Panc1 (cell line): ENCODE measurements at regions not wholly inside any gene's neighbourhood (a gene's known extent, or its start where the extent isn't known, plus 50 kb on each side); places are given as distances from the start of the nearest gene placed in this dataset.

ENCODE experiments used
- ATAC-seq: fragments of 200-7000 bp; cut with Tn5 transposase; 2 replicates; pipeline ENCODE4 v1.9.1; 2020; ENCODE audit warnings: mild to moderate bottlenecking, moderate library complexity
- BruUV-seq: library from RNA; stranded (reverse); fragments of 400-500 nt; replicated peaks from 2 replicates; lab custom pipeline; 2021; lab: Mats Ljungman, UMichigan
- CTCF ChIA-PET: fragments of 300-600 bp; sonication (Branson Sonifier 250); formaldehyde crosslinking; loops from one replicate; lab custom pipeline; 2022; ENCODE audit warnings: antibody characterized with exemption; lab: Charles Lee
- POLR2A ChIA-PET: fragments of 300-600 bp; sonication (Branson Sonifier 250); formaldehyde crosslinking; loops from one replicate; lab custom pipeline; 2022; ENCODE audit warnings: antibody characterized with exemption; lab: Charles Lee
- DNase-seq: peaks from one replicate; pipeline ENCODE4 v3.0.0-alpha.2; 2010; ENCODE audit warnings: low read depth, low spot score
- H3K27ac ChIP-seq: 2 replicates; pipeline ENCODE4 v1.5.1; 2011; ENCODE audit warnings: mild to moderate bottlenecking, low read length, inconsistent platforms
- H3K27me3 ChIP-seq: fragments of 200-500 bp; sonication (Bioruptor generic); 2 replicates; pipeline ENCODE4 v1.6.0; 2014; ENCODE audit warnings: low read length, inconsistent platforms; ENCODE audit not compliant: control insufficient read depth, insufficient read depth
- H3K36me3 ChIP-seq: fragments of 200-500 bp; sonication (Bioruptor generic); 2 replicates; pipeline ENCODE4 v1.5.1; 2014; ENCODE audit warnings: inconsistent platforms, mild to moderate bottlenecking, low read length, moderate library complexity; ENCODE audit not compliant: control insufficient read depth, insufficient read depth
- H3K4me1 ChIP-seq: 2 replicates; pipeline ENCODE4 v1.5.1; 2011; ENCODE audit warnings: inconsistent platforms, mild to moderate bottlenecking, low read length, moderate library complexity; ENCODE audit not compliant: control insufficient read depth, insufficient read depth
- H3K4me3 ChIP-seq, 2 experiments: 2 replicates each; pipeline ENCODE4 v1.5.1; 2011 to 2012; ENCODE audit warnings: low read depth in 2 of 2, low read length in 2 of 2, mild to moderate bottlenecking in 2 of 2, inconsistent platforms in 1 of 2, moderate library complexity in 1 of 2
- H3K9me3 ChIP-seq: fragments of 200-500 bp; sonication (Bioruptor generic); 2 replicates; pipeline ENCODE4 v1.5.1; 2014; ENCODE audit warnings: low read depth, mild to moderate bottlenecking, inconsistent platforms, low read length, moderate library complexity; ENCODE audit not compliant: control insufficient read depth, insufficient read depth
- POLR2AphosphoS5 ChIP-seq: IDR thresholded peaks from 2 replicates; pipeline ENCODE4 v1.6.1; 2012; ENCODE audit warnings: mild to moderate bottlenecking, low read depth, low read length, moderate library complexity
- SIN3A ChIP-seq: IDR thresholded peaks from 2 replicates; pipeline ENCODE4 v1.6.1; 2012; ENCODE audit warnings: low read depth, mild to moderate bottlenecking, low read length, moderate library complexity, borderline replicate concordance; ENCODE audit not compliant: insufficient read depth
- TCF7L2 ChIP-seq: IDR thresholded peaks from 2 replicates; pipeline ENCODE4 v1.6.1; 2011; ENCODE audit warnings: mild to moderate bottlenecking, low read depth, low read length, inconsistent platforms
- in situ Hi-C: cut with HindIII; loops from 2 replicates; pipeline ENCODE4 v1.10.0; 2016; ENCODE audit warnings: low sequenced_read_pairs, low pct_unique_long_range_greater_than_20kb
- intact Hi-C: fragments of 100-400 bp; cut with micrococcal nuclease; formaldehyde crosslinking; loops from one replicate; pipeline ENCODE4 v1.10.0; 2022; ENCODE audit not compliant: unreplicated experiment
- TF ChIP-seq, protein P1 (sequence below): fragments of 450-650 bp; IDR thresholded peaks from 2 replicates; pipeline ENCODE4 v1.5.1; 2017; ENCODE audit warnings: mild to moderate bottlenecking
- TF ChIP-seq, protein P2 (sequence below), 2 experiments: IDR thresholded peaks; 2 replicates each; pipeline ENCODE4 v1.6.1; 2011 to 2012; ENCODE audit warnings: low read depth in 2 of 2, control low read depth in 1 of 2, low read length in 1 of 2, mild to moderate bottlenecking in 1 of 2, moderate library complexity in 1 of 2; ENCODE audit not compliant: insufficient read depth in 1 of 2

DNA sequence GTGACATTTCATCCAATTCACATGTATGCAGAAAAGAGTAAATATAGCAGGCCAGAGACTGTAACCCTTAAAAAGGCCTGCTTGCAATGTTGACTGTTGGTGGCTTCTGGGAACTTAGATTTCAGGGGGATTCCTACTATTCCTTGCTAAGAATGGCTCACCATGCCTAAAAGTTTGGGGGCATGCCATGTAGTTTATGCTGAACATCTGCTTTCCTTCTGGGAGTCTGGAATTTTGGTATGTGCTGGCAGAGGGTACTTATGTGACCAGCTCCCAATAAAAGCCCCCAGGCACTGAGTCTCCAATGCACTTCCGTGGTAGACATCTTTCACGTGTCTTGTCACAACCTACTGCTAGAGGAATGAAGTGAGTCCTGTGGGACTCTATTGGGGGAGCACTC is 88.4 kb upstream of the PCDH8 start:
- no peaks in the 10 kb centered on the region for H3K4me1 ChIP-seq
- DNase-seq (no peak), ATAC-seq (no peak)
- no peaks in the 10 kb centered on the region for H3K9me3 ChIP-seq
- no peak overlapping the region for H3K27ac ChIP-seq
- H3K27me3 ChIP-seq, result no peaks in the 10 kb centered on the region; the same call in 1 of the 2 replicates
- TF ChIP-seq SIN3A (no peak), POLR2AphosphoS5 (no peak), TCF7L2 (no peak)
- TF ChIP-seq, protein P1, sequence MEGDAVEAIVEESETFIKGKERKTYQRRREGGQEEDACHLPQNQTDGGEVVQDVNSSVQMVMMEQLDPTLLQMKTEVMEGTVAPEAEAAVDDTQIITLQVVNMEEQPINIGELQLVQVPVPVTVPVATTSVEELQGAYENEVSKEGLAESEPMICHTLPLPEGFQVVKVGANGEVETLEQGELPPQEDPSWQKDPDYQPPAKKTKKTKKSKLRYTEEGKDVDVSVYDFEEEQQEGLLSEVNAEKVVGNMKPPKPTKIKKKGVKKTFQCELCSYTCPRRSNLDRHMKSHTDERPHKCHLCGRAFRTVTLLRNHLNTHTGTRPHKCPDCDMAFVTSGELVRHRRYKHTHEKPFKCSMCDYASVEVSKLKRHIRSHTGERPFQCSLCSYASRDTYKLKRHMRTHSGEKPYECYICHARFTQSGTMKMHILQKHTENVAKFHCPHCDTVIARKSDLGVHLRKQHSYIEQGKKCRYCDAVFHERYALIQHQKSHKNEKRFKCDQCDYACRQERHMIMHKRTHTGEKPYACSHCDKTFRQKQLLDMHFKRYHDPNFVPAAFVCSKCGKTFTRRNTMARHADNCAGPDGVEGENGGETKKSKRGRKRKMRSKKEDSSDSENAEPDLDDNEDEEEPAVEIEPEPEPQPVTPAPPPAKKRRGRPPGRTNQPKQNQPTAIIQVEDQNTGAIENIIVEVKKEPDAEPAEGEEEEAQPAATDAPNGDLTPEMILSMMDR, result no peak
- TF ChIP-seq, protein P2, sequence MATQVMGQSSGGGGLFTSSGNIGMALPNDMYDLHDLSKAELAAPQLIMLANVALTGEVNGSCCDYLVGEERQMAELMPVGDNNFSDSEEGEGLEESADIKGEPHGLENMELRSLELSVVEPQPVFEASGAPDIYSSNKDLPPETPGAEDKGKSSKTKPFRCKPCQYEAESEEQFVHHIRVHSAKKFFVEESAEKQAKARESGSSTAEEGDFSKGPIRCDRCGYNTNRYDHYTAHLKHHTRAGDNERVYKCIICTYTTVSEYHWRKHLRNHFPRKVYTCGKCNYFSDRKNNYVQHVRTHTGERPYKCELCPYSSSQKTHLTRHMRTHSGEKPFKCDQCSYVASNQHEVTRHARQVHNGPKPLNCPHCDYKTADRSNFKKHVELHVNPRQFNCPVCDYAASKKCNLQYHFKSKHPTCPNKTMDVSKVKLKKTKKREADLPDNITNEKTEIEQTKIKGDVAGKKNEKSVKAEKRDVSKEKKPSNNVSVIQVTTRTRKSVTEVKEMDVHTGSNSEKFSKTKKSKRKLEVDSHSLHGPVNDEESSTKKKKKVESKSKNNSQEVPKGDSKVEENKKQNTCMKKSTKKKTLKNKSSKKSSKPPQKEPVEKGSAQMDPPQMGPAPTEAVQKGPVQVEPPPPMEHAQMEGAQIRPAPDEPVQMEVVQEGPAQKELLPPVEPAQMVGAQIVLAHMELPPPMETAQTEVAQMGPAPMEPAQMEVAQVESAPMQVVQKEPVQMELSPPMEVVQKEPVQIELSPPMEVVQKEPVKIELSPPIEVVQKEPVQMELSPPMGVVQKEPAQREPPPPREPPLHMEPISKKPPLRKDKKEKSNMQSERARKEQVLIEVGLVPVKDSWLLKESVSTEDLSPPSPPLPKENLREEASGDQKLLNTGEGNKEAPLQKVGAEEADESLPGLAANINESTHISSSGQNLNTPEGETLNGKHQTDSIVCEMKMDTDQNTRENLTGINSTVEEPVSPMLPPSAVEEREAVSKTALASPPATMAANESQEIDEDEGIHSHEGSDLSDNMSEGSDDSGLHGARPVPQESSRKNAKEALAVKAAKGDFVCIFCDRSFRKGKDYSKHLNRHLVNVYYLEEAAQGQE (IDR thresholded peaks at IDR 0.05; ENCODE audit: insufficient read depth in 1 of 2, low read depth in 2 of 2, low read length in 1 of 2), result no peak
- CTCF ChIA-PET, result no interaction called here
- no peak overlapping the region for H3K4me3 ChIP-seq
- intact Hi-C loops, result no loop called here
- POLR2A ChIA-PET, result no interaction called here
- BruUV-seq, result no TSS peak
- in situ Hi-C loops, result no loop called here
- no peaks in the 10 kb centered on the region for H3K36me3 ChIP-seq

DNA sequence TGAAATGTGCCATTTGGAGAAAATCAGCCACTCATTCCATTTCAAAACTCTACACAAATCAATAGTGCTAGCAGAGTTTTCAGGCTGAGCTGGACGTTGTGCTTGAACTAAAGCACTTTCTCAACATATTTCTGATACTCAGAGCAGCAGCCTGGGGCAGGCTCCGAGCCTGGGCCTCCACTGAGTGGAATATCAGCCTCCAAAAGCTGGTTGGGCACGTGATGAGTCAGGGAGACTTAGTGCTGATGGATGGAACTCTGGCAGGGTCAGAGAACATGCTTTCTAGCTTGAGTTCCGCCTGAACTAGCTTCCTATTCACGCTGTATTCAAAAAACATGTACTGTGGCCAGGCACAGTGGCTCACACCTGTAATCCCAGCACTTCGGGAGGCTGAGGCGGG is 85.8 kb upstream of the PCDH8 start:
- H3K9me3 ChIP-seq, result no peaks in the 10 kb centered on the region
- intact Hi-C loops (no loop called here), in situ Hi-C loops (no loop called here)
- no peaks in the 10 kb centered on the region for H3K4me1 ChIP-seq
- no TSS peak for BruUV-seq
- CTCF ChIA-PET, result no interaction called here
- DNase-seq (no peak), ATAC-seq (no peak)
- no peak overlapping the region for H3K27ac ChIP-seq
- H3K4me3 ChIP-seq, result no peak overlapping the region
- H3K27me3 ChIP-seq, result no peaks in the 10 kb centered on the region; the same call in 1 of the 2 replicates
- TF ChIP-seq, protein P2 (IDR thresholded peaks at IDR 0.05; ENCODE audit: insufficient read depth in 1 of 2, low read depth in 2 of 2, low read length in 1 of 2), result no peak
- TF ChIP-seq SIN3A (no peak), TCF7L2 (no peak), POLR2AphosphoS5 (no peak)
- TF ChIP-seq, protein P1, result no peak
- H3K36me3 ChIP-seq, result no peaks in the 10 kb centered on the region
- POLR2A ChIA-PET, result no interaction called here
